Lower leg skin (tissue), 3 donors: ENCODE measurements at regions not wholly inside any gene's neighbourhood (a gene's known extent, or its start where the extent isn't known, plus 50 kb on each side); places are given as distances from the start of the nearest gene placed in this dataset.

Source experiments
- POLR2A ChIP-seq, 2 donors: fragments of 450-650 bp; IDR thresholded peaks; one replicate each; pipeline ENCODE4 v1.6.1; 2016 to 2017; ENCODE audit warnings: antibody characterized with exemption in 2 of 2, mild to moderate bottlenecking in 1 of 2, moderate library complexity in 1 of 2
- TF ChIP-seq, protein P1 (sequence below), 3 donors: fragments of 450-650 bp; IDR thresholded peaks; one replicate each; pipeline ENCODE4 v1.5.1; 2016; ENCODE audit warnings: antibody characterized with exemption in 3 of 3, mild to moderate bottlenecking in 3 of 3, moderate library complexity in 2 of 3

- TF ChIP-seq, protein P1, sequence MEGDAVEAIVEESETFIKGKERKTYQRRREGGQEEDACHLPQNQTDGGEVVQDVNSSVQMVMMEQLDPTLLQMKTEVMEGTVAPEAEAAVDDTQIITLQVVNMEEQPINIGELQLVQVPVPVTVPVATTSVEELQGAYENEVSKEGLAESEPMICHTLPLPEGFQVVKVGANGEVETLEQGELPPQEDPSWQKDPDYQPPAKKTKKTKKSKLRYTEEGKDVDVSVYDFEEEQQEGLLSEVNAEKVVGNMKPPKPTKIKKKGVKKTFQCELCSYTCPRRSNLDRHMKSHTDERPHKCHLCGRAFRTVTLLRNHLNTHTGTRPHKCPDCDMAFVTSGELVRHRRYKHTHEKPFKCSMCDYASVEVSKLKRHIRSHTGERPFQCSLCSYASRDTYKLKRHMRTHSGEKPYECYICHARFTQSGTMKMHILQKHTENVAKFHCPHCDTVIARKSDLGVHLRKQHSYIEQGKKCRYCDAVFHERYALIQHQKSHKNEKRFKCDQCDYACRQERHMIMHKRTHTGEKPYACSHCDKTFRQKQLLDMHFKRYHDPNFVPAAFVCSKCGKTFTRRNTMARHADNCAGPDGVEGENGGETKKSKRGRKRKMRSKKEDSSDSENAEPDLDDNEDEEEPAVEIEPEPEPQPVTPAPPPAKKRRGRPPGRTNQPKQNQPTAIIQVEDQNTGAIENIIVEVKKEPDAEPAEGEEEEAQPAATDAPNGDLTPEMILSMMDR (IDR thresholded peaks at IDR 0.05) = no peak
- no peak for TF ChIP-seq POLR2A (IDR thresholded peaks at IDR 0.05)
Measured at GRCh38 chr22:48223488-48224190, 1461.2 kb downstream of the TBC1D22A start.
